ENCODE measurements at regions not wholly inside any gene's neighbourhood (a gene's known extent, or its start where the extent isn't known, plus 50 kb on each side); places are given as distances from the start of the nearest gene placed in this dataset.

DNA sequence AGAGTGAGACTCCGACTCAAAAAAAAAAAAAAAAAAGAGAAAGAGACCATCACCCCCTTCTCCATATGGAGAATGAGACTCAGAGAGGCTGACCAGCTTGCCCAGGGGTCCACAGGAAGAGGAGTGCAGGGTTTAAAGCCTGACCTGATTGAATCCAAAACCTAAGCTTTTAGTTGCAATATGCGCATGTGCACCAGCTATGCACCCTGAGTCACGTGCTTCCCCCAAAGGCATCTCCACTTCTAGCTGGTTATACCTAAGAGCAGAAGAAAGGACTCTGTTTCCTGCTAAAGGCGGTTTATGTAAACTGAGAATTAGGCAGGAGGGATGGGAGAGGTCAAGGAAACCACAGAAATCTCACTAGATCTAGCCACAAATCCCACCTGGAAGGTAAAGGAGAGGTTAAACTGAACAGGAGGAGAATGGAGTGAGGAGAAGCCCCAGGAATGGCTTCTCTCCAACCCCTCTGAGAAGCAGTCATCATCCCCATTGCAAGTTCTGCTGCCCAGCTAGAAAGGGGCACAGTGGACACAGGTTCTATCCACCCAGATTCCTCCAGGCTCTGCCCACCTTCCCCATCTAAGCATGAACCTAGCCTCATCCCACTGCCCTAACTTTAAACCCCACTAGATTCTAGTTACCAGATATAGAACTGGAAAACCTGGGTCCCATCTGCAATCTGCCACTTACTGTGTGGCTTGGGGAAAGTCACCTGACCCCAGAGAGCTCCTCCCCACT, 171.3 kb downstream of the ACTL7B start:
- Histone ChIP-seq H3K9me3 (ENCODE audit: control insufficient read depth, low read length) (no peaks in the 10 kb centered on the region), H3K27me3 (ENCODE audit: control insufficient read depth, insufficient read depth, low read length) (no peaks in the 10 kb centered on the region), H3K4me1 (ENCODE audit: control insufficient read depth, insufficient read depth, low read length) (peaks cover 3% of the 10 kb centered on the region), H3K36me3 (ENCODE audit: control insufficient read depth, insufficient read depth, low read length) (no peaks in the 10 kb centered on the region), H3K4me3 (ENCODE audit: low read length) (no peak overlapping the region), H3K9ac (ENCODE audit: low read length) (no peak overlapping the region)

- no peaks in the 10 kb centered on the region for H3K27me3 ChIP-seq (ENCODE audit: control insufficient read depth, insufficient read depth, low read length)
- peaks cover 3% of the 10 kb centered on the region for H3K4me1 ChIP-seq (ENCODE audit: control insufficient read depth, insufficient read depth, low read length)
- no peak overlapping the region for H3K4me3 ChIP-seq (ENCODE audit: low read length)
- H3K36me3 ChIP-seq (ENCODE audit: control insufficient read depth, insufficient read depth, low read length) = no peaks in the 10 kb centered on the region
- H3K9ac ChIP-seq (ENCODE audit: low read length) = no peak overlapping the region
- H3K9me3 ChIP-seq (ENCODE audit: control insufficient read depth, low read length) = no peaks in the 10 kb centered on the region
Observed at GRCh38 chr9:108683245-108683644, 172.5 kb downstream of the ACTL7B start.

DNA sequence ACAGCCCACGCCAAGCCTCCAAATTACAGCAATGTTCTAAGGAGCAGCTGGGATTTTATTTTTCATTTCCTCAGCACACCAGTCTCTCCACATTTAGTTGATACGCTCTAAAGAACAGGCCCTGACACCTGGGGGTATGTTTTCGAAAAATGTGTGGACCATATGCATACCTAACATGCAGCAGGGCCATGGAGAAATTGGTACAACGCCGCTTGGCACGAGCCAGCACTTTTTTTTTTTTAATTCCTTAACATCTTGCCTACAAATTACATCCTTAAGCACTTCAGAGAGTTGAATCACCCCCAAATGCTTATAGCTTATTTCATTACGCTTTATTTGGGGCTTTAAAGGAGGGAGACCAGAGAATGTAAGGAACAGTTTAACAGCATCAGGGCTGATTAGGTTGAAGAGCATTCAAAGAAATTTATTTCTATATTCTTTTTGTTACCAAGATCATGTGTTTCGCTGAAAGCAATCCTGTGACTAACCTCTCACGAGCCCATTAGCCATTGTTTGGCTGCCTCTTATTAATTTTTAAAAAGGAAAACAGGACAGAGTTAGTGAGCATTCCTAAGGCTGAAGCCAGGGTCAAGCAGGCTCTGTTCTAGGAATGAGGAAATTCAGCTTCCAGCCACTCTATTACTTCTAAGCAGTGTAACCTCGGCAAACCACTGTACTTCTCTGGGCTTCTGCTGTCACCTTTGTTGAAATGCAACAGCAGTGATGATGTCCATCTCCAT, 173.8 kb downstream of the ACTL7B start:
- Histone ChIP-seq H3K9ac (ENCODE audit: low read length) (no peak overlapping the region), H3K4me1 (ENCODE audit: control insufficient read depth, insufficient read depth, low read length) (peaks cover 3% of the 10 kb centered on the region), H3K4me3 (ENCODE audit: low read length) (no peak overlapping the region), H3K27me3 (ENCODE audit: control insufficient read depth, insufficient read depth, low read length) (no peaks in the 10 kb centered on the region), H3K36me3 (ENCODE audit: control insufficient read depth, insufficient read depth, low read length) (no peaks in the 10 kb centered on the region), H3K9me3 (ENCODE audit: control insufficient read depth, low read length) (no peaks in the 10 kb centered on the region)

DNA sequence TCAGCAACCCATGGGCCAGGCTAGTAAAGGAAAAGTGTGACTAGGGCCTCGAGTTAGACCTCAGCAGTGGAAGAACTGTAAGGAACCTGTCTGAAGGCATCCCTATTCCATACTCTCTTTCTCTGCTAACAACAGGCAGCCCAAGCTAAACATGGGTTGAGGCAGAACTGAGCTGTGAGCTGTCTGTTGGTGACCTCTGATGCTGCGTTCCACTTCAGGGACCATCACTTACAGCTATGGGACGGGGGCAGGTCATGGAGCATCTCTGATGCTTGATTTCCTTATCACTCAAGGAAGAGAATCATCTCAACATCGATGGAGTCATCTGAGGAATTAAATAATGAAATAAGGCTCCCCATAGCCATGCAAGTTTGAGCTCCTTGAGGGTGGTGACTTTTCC, 174.8 kb downstream of the ACTL7B start:
- Histone ChIP-seq H3K9ac (ENCODE audit: low read length) (no peak overlapping the region), H3K4me1 (ENCODE audit: control insufficient read depth, insufficient read depth, low read length) (peaks cover 3% of the 10 kb centered on the region), H3K4me3 (ENCODE audit: low read length) (no peak overlapping the region), H3K9me3 (ENCODE audit: control insufficient read depth, low read length) (no peaks in the 10 kb centered on the region), H3K27me3 (ENCODE audit: control insufficient read depth, insufficient read depth, low read length) (no peaks in the 10 kb centered on the region), H3K36me3 (ENCODE audit: control insufficient read depth, insufficient read depth, low read length) (no peaks in the 10 kb centered on the region)

GRCh38 chr9:108677776-108678175, 178.0 kb downstream of the ACTL7B start:
- no peaks in the 10 kb centered on the region for H3K4me1 ChIP-seq (ENCODE audit: control insufficient read depth, insufficient read depth, low read length)
- no peaks in the 10 kb centered on the region for H3K9me3 ChIP-seq (ENCODE audit: control insufficient read depth, low read length)
- no peaks in the 10 kb centered on the region for H3K27me3 ChIP-seq (ENCODE audit: control insufficient read depth, insufficient read depth, low read length)
- no peaks in the 10 kb centered on the region for H3K36me3 ChIP-seq (ENCODE audit: control insufficient read depth, insufficient read depth, low read length)
- H3K4me3 ChIP-seq (ENCODE audit: low read length) = no peak overlapping the region
- H3K9ac ChIP-seq (ENCODE audit: low read length) = no peak overlapping the region

DNA sequence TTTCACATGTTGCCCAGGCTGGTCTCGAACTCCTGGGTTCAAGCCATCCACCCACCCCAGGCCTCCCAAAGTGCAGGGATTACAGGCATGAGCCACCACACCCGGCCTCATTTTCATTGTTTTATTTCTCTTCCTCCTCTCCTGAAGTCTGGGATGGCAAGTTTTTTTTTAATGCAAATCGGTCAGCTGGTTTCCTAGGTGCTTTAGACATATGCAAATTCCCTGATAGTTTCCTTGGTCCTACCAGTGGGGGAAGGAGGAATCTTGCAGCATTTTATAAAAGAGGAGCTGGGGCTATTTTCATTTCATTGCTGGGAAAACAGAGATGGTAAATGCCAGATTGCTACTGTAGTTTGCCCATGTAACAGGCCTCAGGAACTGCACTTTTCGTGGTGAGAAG, 179.4 kb downstream of the ACTL7B start:
- H3K36me3 ChIP-seq (ENCODE audit: control insufficient read depth, insufficient read depth, low read length) = no peaks in the 10 kb centered on the region
- no peak overlapping the region for H3K4me3 ChIP-seq (ENCODE audit: low read length)
- H3K27me3 ChIP-seq (ENCODE audit: control insufficient read depth, insufficient read depth, low read length) = no peaks in the 10 kb centered on the region
- H3K9me3 ChIP-seq (ENCODE audit: control insufficient read depth, low read length) = no peaks in the 10 kb centered on the region
- H3K9ac ChIP-seq (ENCODE audit: low read length) = no peak overlapping the region
- no peaks in the 10 kb centered on the region for H3K4me1 ChIP-seq (ENCODE audit: control insufficient read depth, insufficient read depth, low read length)

DNA sequence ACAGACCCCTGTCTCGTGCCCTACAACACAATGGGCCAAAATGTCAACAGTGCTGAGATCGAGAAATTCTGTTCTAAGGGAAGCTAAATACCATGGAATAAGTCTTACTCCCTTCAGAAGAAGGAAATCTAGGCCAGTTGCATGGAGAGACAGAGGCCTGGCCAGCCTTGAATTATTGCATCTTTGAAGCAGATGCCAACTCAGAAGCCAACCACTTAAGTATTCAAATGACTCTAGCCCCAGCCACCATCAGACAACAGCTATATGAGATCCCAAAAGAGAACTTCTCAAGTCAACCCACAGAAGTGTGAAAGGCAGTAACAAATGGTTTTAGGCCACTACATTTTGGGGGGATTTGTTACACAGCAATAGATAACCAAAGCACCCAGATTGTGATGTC, 180.1 kb downstream of the ACTL7B start:
- Histone ChIP-seq H3K4me3 (ENCODE audit: low read length) (no peak overlapping the region), H3K36me3 (ENCODE audit: control insufficient read depth, insufficient read depth, low read length) (no peaks in the 10 kb centered on the region), H3K9me3 (ENCODE audit: control insufficient read depth, low read length) (no peaks in the 10 kb centered on the region), H3K27me3 (ENCODE audit: control insufficient read depth, insufficient read depth, low read length) (no peaks in the 10 kb centered on the region), H3K9ac (ENCODE audit: low read length) (no peak overlapping the region), H3K4me1 (ENCODE audit: control insufficient read depth, insufficient read depth, low read length) (no peaks in the 10 kb centered on the region)

- H3K4me1 ChIP-seq (ENCODE audit: control insufficient read depth, insufficient read depth, low read length) = no peaks in the 10 kb centered on the region
Observed at GRCh38 chr9:108674766-108675530, 180.8 kb downstream of the ACTL7B start.

GRCh38 chr9:108673386-108673785, 182.4 kb downstream of the ACTL7B start:
- Histone ChIP-seq H3K36me3 (ENCODE audit: control insufficient read depth, insufficient read depth, low read length) (no peaks in the 10 kb centered on the region), H3K4me1 (ENCODE audit: control insufficient read depth, insufficient read depth, low read length) (no peaks in the 10 kb centered on the region), H3K27me3 (ENCODE audit: control insufficient read depth, insufficient read depth, low read length) (no peaks in the 10 kb centered on the region), H3K9me3 (ENCODE audit: control insufficient read depth, low read length) (no peaks in the 10 kb centered on the region), H3K4me3 (ENCODE audit: low read length) (no peak overlapping the region), H3K9ac (ENCODE audit: low read length) (no peak overlapping the region)

More at GRCh38 chr9:108674766-108675530, 180.8 kb downstream of the ACTL7B start:
- Histone ChIP-seq H3K4me3 (ENCODE audit: low read length) (no peak overlapping the region), H3K9me3 (ENCODE audit: control insufficient read depth, low read length) (no peaks in the 10 kb centered on the region), H3K36me3 (ENCODE audit: control insufficient read depth, insufficient read depth, low read length) (no peaks in the 10 kb centered on the region), H3K27me3 (ENCODE audit: control insufficient read depth, insufficient read depth, low read length) (no peaks in the 10 kb centered on the region), H3K9ac (ENCODE audit: low read length) (no peak overlapping the region)

DNA sequence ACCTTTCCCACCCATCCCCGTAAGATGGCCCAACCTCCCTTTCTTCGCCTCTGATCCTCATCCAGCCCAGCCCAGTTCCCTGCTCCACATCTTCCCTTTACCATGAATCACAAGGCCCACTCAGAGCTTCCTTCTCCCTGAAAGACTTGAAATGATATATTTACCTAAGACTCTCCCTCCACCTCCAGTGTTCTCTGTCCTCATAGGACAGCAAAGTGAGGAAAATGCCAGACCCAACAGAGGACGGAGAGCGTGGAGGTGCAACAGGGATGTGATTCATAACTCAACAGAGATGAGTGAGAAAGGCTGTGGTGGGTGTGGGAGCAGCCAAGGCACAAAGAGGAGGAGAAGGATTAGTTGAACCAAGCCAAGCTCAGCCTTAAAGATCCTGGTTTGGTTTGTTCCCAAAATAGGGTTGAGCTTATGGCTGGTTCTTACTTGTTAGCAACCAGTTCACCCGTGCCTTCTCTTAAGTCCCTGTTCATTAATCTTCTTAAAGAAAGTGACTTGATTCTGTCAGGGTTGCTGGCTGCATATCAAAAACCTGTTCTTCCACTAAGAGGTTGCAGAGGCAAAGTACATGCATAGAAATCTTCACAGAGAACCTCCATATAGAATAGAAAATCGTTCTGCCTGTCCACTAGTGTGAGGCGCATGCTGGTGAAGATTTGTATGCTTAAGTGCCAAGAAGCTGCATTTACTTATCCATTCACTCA, 183.2 kb downstream of the ACTL7B start:
- H3K9ac ChIP-seq (ENCODE audit: low read length) = no peak overlapping the region
- H3K4me1 ChIP-seq (ENCODE audit: control insufficient read depth, insufficient read depth, low read length) = no peaks in the 10 kb centered on the region
- no peaks in the 10 kb centered on the region for H3K9me3 ChIP-seq (ENCODE audit: control insufficient read depth, low read length)
- H3K36me3 ChIP-seq (ENCODE audit: control insufficient read depth, insufficient read depth, low read length) = no peaks in the 10 kb centered on the region
- H3K4me3 ChIP-seq (ENCODE audit: low read length) = no peak overlapping the region
- no peaks in the 10 kb centered on the region for H3K27me3 ChIP-seq (ENCODE audit: control insufficient read depth, insufficient read depth, low read length)

DNA sequence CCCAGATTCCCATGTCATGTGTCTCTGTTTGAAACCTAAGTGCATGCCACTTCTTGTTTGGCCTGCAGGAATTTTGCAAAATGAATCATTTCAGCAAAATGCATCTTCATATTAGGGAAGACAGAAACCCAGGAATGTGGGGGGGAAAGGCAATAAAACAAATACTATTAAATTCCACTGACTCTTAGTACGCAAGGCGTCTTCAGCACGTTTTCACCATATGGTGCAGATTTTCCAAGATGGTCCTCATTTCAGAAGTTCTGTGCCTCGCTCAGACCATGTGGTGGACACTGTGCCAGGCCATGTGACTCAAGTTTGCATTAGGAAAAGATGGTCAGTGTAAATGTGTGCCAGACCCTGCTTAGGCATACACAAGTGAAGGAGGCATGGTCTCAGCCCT, 184.0 kb downstream of the ACTL7B start:
- Histone ChIP-seq H3K9ac (ENCODE audit: low read length) (no peak overlapping the region), H3K4me3 (ENCODE audit: low read length) (no peak overlapping the region)

More for the DNA sequence above, 184.0 kb downstream of the ACTL7B start:
- Histone ChIP-seq H3K4me1 (ENCODE audit: control insufficient read depth, insufficient read depth, low read length) (no peaks in the 10 kb centered on the region), H3K27me3 (ENCODE audit: control insufficient read depth, insufficient read depth, low read length) (no peaks in the 10 kb centered on the region), H3K36me3 (ENCODE audit: control insufficient read depth, insufficient read depth, low read length) (no peaks in the 10 kb centered on the region), H3K9me3 (ENCODE audit: control insufficient read depth, low read length) (no peaks in the 10 kb centered on the region)

All from mucosa of stomach (tissue), 1 donor.